WTC11 (cell line): ENCODE measurements at regions not wholly inside any gene's neighbourhood (a gene's known extent, or its start where the extent isn't known, plus 50 kb on each side); places are given as distances from the start of the nearest gene placed in this dataset.

Experiments used
- ATF3 ChIP-seq: sonication (generic); formaldehyde crosslinking; conservative IDR thresholded peaks from 2 replicates; pipeline ENCODE4 v1.8.1; 2022; ENCODE audit warnings: mild to moderate bottlenecking, missing genetic modification reagents
- CREB1 ChIP-seq: sonication (generic); formaldehyde crosslinking; IDR thresholded peaks from 2 replicates; pipeline ENCODE4 v1.8.0; 2023; ENCODE audit warnings: mild to moderate bottlenecking, missing genetic modification reagents
- CTCF ChIP-seq: fragments of 200-600 bp; IDR thresholded peaks from 2 replicates; pipeline ENCODE4 v1.8.0; 2022; ENCODE audit warnings: antibody characterized with exemption
- E2F5 ChIP-seq: sonication (generic); formaldehyde crosslinking; IDR thresholded peaks from 2 replicates; pipeline ENCODE4 v1.8.1; 2022; ENCODE audit warnings: mild to moderate bottlenecking, moderate library complexity, missing genetic modification reagents
- ESRRA ChIP-seq: sonication (generic); formaldehyde crosslinking; IDR thresholded peaks from 2 replicates; pipeline ENCODE4 v1.8.1; 2022; ENCODE audit warnings: mild to moderate bottlenecking, missing genetic modification reagents, borderline replicate concordance
- FOXJ3 ChIP-seq: sonication (generic); formaldehyde crosslinking; IDR thresholded peaks from 2 replicates; pipeline ENCODE4 v1.9.0; 2021; ENCODE audit warnings: missing genetic modification reagents, mild to moderate bottlenecking, borderline replicate concordance
- GABPB1 ChIP-seq: sonication (generic); formaldehyde crosslinking; IDR thresholded peaks from 2 replicates; pipeline ENCODE4 v1.8.1; 2023; ENCODE audit warnings: mild to moderate bottlenecking, missing genetic modification reagents
- MAX ChIP-seq: sonication (generic); formaldehyde crosslinking; IDR thresholded peaks from 2 replicates; pipeline ENCODE4 v1.8.0; 2022; ENCODE audit warnings: mild to moderate bottlenecking, missing genetic modification reagents
- USF2 ChIP-seq: sonication (generic); formaldehyde crosslinking; IDR thresholded peaks from 2 replicates; pipeline ENCODE4 v1.8.1; 2023; ENCODE audit warnings: mild to moderate bottlenecking, missing genetic modification reagents, moderate library complexity
- ZBTB21 ChIP-seq: sonication (generic); formaldehyde crosslinking; IDR thresholded peaks from 2 replicates; pipeline ENCODE4 v1.8.1; 2023; ENCODE audit warnings: mild to moderate bottlenecking, missing genetic modification reagents, borderline replicate concordance
- ZNF121 ChIP-seq: sonication (generic); formaldehyde crosslinking; IDR thresholded peaks from 2 replicates; pipeline ENCODE4 v1.8.0; 2023; ENCODE audit warnings: missing genetic modification reagents
- ZNF423 ChIP-seq: fragments of 250-450 bp; sonication (Bioruptor Pico); IDR thresholded peaks from 2 replicates; pipeline ENCODE4 v2.1.2; 2022; ENCODE audit warnings: mild to moderate bottlenecking, moderate library complexity
- ZNF512 ChIP-seq: sonication (generic); formaldehyde crosslinking; IDR thresholded peaks from 2 replicates; pipeline ENCODE4 v1.8.1; 2022; ENCODE audit warnings: missing genetic modification reagents, borderline replicate concordance

GRCh38 chr5:24103451-24104023 is 541.2 kb downstream of the CDH10 start:
- no peak for TF ChIP-seq ESRRA (CRISPR knock-in tag)
- no peak for TF ChIP-seq MAX (CRISPR knock-in tag)
- TF ChIP-seq CTCF, result no peak
- no peak for TF ChIP-seq ZNF423 (CRISPR knock-in tag)
- TF ChIP-seq E2F5 (CRISPR knock-in tag), result no peak
- no peak for TF ChIP-seq GABPB1 (CRISPR knock-in tag)
- no peak for TF ChIP-seq ZNF121 (CRISPR knock-in tag)
- TF ChIP-seq CREB1 (CRISPR knock-in tag), result no peak
- TF ChIP-seq FOXJ3 (CRISPR knock-in tag), result no peak
- no peak for TF ChIP-seq ATF3 (CRISPR knock-in tag)
- no peak for TF ChIP-seq ZNF512 (CRISPR knock-in tag)
- TF ChIP-seq USF2 (CRISPR knock-in tag), result no peak
- TF ChIP-seq ZBTB21 (CRISPR knock-in tag), result no peak
